ENCODE measurements at regions not wholly inside any gene's neighbourhood (a gene's known extent, or its start where the extent isn't known, plus 50 kb on each side); places are given as distances from the start of the nearest gene placed in this dataset.

GRCh38 chr11:130634961-130635473 lies 186.6 kb downstream of the ADAMTS15 start:
- TF ChIP-seq POLR2AphosphoS5 (IDR thresholded peaks at IDR 0.05) (no peak), POLR2A (IDR thresholded peaks at IDR 0.05) (no peak), EP300 (IDR thresholded peaks at IDR 0.05; ENCODE audit: low read depth) (no peak)
- Histone ChIP-seq H3K9me3 (no peaks in the 10 kb centered on the region), H3K36me3 (no peaks in the 10 kb centered on the region), H3K27me3 (no peaks in the 10 kb centered on the region), H3K4me3 (no peak overlapping the region), H3K27ac (no peak overlapping the region), H3K4me1 (peaks cover 0 to 14% (median 1%) of the 10 kb centered on the region in 4 donors)
- 63 to 70% methylated on average over 4 to 11 of the region's 11 CpGs for WGBS, 2 donors (ENCODE audit: low coverage in 1 of 2)
- no peak for DNase-seq
- intact Hi-C loops (cut with DNase I; ENCODE audit: low total_unique reads): loop anchor here (10.0 kb wide), 1 partner anchor 230 kb away; no protein-coding TSS in a partner anchor
- in situ Hi-C loops (cut with MboI; ENCODE audit: low pct_ligation_motif_present in 1 of 4, low pct_unique_long_range_greater_than_20kb in 1 of 4, low sequenced_read_pairs in 3 of 4): no loop called here

GRCh38 chr11:130635937-130636630 lies 187.6 kb downstream of the ADAMTS15 start:
- WGBS, 2 donors (ENCODE audit: low coverage in 1 of 2): 84 to 88% methylated on average over 4 to 5 of the region's 5 CpGs
- Histone ChIP-seq H3K36me3 (no peaks in the 10 kb centered on the region), H3K27me3 (no peaks in the 10 kb centered on the region), H3K4me3 (no peak overlapping the region), H3K9me3 (no peaks in the 10 kb centered on the region), H3K4me1 (peaks cover 0 to 14% (median 1%) of the 10 kb centered on the region in 4 donors), H3K27ac (peak overlapping the region in 1 of 4 donors; percentile 8)
- no peak for TF ChIP-seq POLR2AphosphoS5 (IDR thresholded peaks at IDR 0.05)
- no peak for TF ChIP-seq EP300 (IDR thresholded peaks at IDR 0.05; ENCODE audit: low read depth)
- TF ChIP-seq CTCF (IDR thresholded peaks at IDR 0.05): no peak
- intact Hi-C loops (cut with DNase I; ENCODE audit: low total_unique reads): loop anchor here (10.0 kb wide), 1 partner anchor 229 kb away; no protein-coding TSS in a partner anchor
- DNase-seq: no peak
- in situ Hi-C loops (cut with MboI; ENCODE audit: low pct_ligation_motif_present in 1 of 4, low pct_unique_long_range_greater_than_20kb in 1 of 4, low sequenced_read_pairs in 3 of 4): no loop called here

- Histone ChIP-seq H3K27ac (peak overlapping the region in 2 of 4 donors; percentile 8 to 21), H3K4me1 (peaks cover 0 to 14% (median 1%) of the 10 kb centered on the region in 4 donors), H3K27me3 (no peaks in the 10 kb centered on the region), H3K9me3 (no peaks in the 10 kb centered on the region), H3K36me3 (no peaks in the 10 kb centered on the region), H3K4me3 (no peak overlapping the region)
- TF ChIP-seq POLR2AphosphoS5 (IDR thresholded peaks at IDR 0.05) (peak in 1 of 3 donors; percentile 19), EP300 (IDR thresholded peaks at IDR 0.05; ENCODE audit: low read depth) (no peak), POLR2A (IDR thresholded peaks at IDR 0.05) (no peak), CTCF (IDR thresholded peaks at IDR 0.05) (no peak)
- 64 to 100% methylated on average over 1 to 9 of the region's 9 CpGs for WGBS, 2 donors (ENCODE audit: low coverage in 1 of 2)
- in situ Hi-C loops (cut with MboI; ENCODE audit: low pct_ligation_motif_present in 1 of 4, low pct_unique_long_range_greater_than_20kb in 1 of 4, low sequenced_read_pairs in 3 of 4) (no loop called here), intact Hi-C loops (cut with DNase I; ENCODE audit: low total_unique reads) (loop anchor here (10.0 kb wide), 1 partner anchor 228 kb away; no protein-coding TSS in a partner anchor)
- DNase-seq: no peak
These were observed 188.4 kb downstream of the ADAMTS15 start for GRCh38 chr11:130636722-130637464.

- Histone ChIP-seq H3K27me3 (no peaks in the 10 kb centered on the region), H3K9me3 (no peaks in the 10 kb centered on the region), H3K36me3 (no peaks in the 10 kb centered on the region), H3K27ac (no peak overlapping the region), H3K4me3 (no peak overlapping the region), H3K4me1 (peaks cover 0 to 14% (median 1%) of the 10 kb centered on the region in 4 donors)
- TF ChIP-seq POLR2A (IDR thresholded peaks at IDR 0.05): no peak
- TF ChIP-seq EP300 (IDR thresholded peaks at IDR 0.05; ENCODE audit: low read depth): no peak
- TF ChIP-seq CTCF (IDR thresholded peaks at IDR 0.05): no peak
- TF ChIP-seq POLR2AphosphoS5 (IDR thresholded peaks at IDR 0.05): no peak
- intact Hi-C loops (cut with DNase I; ENCODE audit: low total_unique reads): loop anchor here (10.0 kb wide), 1 partner anchor 227 kb away; no protein-coding TSS in a partner anchor
- in situ Hi-C loops (cut with MboI; ENCODE audit: low pct_ligation_motif_present in 1 of 4, low pct_unique_long_range_greater_than_20kb in 1 of 4, low sequenced_read_pairs in 3 of 4): no loop called here
- no peak for DNase-seq
- WGBS, 2 donors (ENCODE audit: low coverage in 1 of 2): 85 to 100% methylated on average over 4 to 7 of the region's 7 CpGs
These were observed 189.1 kb downstream of the ADAMTS15 start for GRCh38 chr11:130637566-130637965.

Data from transverse colon (tissue), 4 donors.